Loucy (cell line): ENCODE measurements at regions not wholly inside any gene's neighbourhood (a gene's known extent, or its start where the extent isn't known, plus 50 kb on each side); places are given as distances from the start of the nearest gene placed in this dataset.

Source experiments
- H2AFZ ChIP-seq: fragments of 200-600 bp; sonication (generic); 2 replicates; pipeline ENCODE4 v1.6.0; 2016; ENCODE audit warnings: antibody characterized with exemption, mild to moderate bottlenecking, low read length, moderate library complexity
- H3F3A ChIP-seq: fragments of 200-600 bp; 2 replicates; pipeline ENCODE4 v1.6.0; 2016; ENCODE audit warnings: antibody characterized with exemption, low read depth, mild to moderate bottlenecking
- H3K27me3 ChIP-seq: fragments of 200-600 bp; sonication (generic); 2 replicates; pipeline ENCODE4 v1.6.1; 2014; ENCODE audit warnings: low read length, mild to moderate bottlenecking; ENCODE audit not compliant: insufficient read depth, poor library complexity, severe bottlenecking
- H3K36me3 ChIP-seq: fragments of 200-600 bp; sonication (generic); 2 replicates; pipeline ENCODE4 v1.6.1; 2016; ENCODE audit warnings: low read length; ENCODE audit not compliant: insufficient read depth
- H3K4me1 ChIP-seq: fragments of 200-600 bp; sonication (generic); 2 replicates; pipeline ENCODE4 v1.5.1; 2014; ENCODE audit warnings: low read length, mild to moderate bottlenecking; ENCODE audit not compliant: insufficient read depth, poor library complexity, severe bottlenecking
- H3K4me2 ChIP-seq: fragments of 200-600 bp; sonication (generic); 2 replicates; pipeline ENCODE4 v1.6.0; 2014; ENCODE audit warnings: antibody characterized with exemption, low read length, low read depth, mild to moderate bottlenecking; ENCODE audit not compliant: poor library complexity, severe bottlenecking
- H3K4me3 ChIP-seq: fragments of 200-600 bp; sonication (generic); 2 replicates; pipeline ENCODE4 v1.5.1; 2014; ENCODE audit warnings: low read length, mild to moderate bottlenecking, mixed read lengths; ENCODE audit not compliant: poor library complexity, severe bottlenecking
- H3K79me2 ChIP-seq: fragments of 200-600 bp; sonication (generic); 2 replicates; pipeline ENCODE4 v1.6.1; 2014; ENCODE audit warnings: low read length; ENCODE audit not compliant: insufficient read depth
- H3K9ac ChIP-seq: fragments of 200-600 bp; sonication (generic); 2 replicates; pipeline ENCODE4 v1.6.0; 2014; ENCODE audit warnings: mild to moderate bottlenecking, low read depth, low read length, moderate library complexity; ENCODE audit not compliant: poor library complexity, severe bottlenecking
- H3K9me2 ChIP-seq: fragments of 200-600 bp; sonication (generic); replicated peaks from 2 replicates; pipeline ENCODE4 v1.6.1; 2016; ENCODE audit warnings: low read depth, low read length, mixed read lengths
- H3K9me3 ChIP-seq: fragments of 200-600 bp; sonication (generic); 2 replicates; pipeline ENCODE4 v1.6.1; 2014; ENCODE audit warnings: mild to moderate bottlenecking, antibody characterized with exemption, low read length, low read depth; ENCODE audit not compliant: insufficient read depth
- H4K20me1 ChIP-seq: fragments of 200-600 bp; sonication (generic); 2 replicates; pipeline ENCODE4 v1.6.0; 2014; ENCODE audit warnings: antibody characterized with exemption, low read length, mild to moderate bottlenecking; ENCODE audit not compliant: insufficient read depth, poor library complexity, severe bottlenecking
- EZH2phosphoT487 ChIP-seq: fragments of 200-600 bp; IDR thresholded peaks from 2 replicates; pipeline ENCODE4 v1.6.1; 2018; ENCODE audit warnings: antibody characterized with exemption, mild to moderate bottlenecking, moderate library complexity, borderline replicate concordance
- TF ChIP-seq, protein P1 (sequence below): fragments of 200-600 bp; sonication (generic); conservative IDR thresholded peaks from 2 replicates; pipeline ENCODE4 v1.5.1; 2014; ENCODE audit warnings: mild to moderate bottlenecking, antibody characterized with exemption, low read length

DNA sequence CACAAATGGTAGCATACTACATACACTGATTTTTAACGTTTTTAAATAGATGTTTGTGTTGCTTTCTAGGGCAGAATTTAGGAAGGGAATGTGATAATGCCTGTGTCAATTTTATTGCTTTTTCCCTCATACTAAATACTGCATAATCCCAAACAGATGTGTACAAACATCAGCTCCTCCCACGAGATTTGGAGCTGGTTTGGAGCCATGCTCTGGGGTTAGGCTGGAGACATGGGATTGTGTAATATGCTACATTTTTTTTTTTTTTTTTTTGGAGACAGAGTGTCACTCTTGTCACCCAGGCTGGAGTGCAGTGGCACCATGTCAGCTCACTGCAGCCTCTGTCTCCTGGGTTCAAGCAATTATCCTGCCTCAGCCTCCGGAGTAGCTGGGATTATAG, 80.1 kb downstream of the EBLN2 start:
- H3K79me2 ChIP-seq = no peaks in the 10 kb centered on the region
- H3F3A ChIP-seq = no peaks in the 10 kb centered on the region
- no peaks in the 10 kb centered on the region for H3K9me2 ChIP-seq
- H3K4me3 ChIP-seq = no peak overlapping the region
- H2AFZ ChIP-seq = no peak overlapping the region
- no peak for TF ChIP-seq EZH2phosphoT487
- TF ChIP-seq, protein P1, sequence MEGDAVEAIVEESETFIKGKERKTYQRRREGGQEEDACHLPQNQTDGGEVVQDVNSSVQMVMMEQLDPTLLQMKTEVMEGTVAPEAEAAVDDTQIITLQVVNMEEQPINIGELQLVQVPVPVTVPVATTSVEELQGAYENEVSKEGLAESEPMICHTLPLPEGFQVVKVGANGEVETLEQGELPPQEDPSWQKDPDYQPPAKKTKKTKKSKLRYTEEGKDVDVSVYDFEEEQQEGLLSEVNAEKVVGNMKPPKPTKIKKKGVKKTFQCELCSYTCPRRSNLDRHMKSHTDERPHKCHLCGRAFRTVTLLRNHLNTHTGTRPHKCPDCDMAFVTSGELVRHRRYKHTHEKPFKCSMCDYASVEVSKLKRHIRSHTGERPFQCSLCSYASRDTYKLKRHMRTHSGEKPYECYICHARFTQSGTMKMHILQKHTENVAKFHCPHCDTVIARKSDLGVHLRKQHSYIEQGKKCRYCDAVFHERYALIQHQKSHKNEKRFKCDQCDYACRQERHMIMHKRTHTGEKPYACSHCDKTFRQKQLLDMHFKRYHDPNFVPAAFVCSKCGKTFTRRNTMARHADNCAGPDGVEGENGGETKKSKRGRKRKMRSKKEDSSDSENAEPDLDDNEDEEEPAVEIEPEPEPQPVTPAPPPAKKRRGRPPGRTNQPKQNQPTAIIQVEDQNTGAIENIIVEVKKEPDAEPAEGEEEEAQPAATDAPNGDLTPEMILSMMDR = no peak
- H3K9me3 ChIP-seq = no peaks in the 10 kb centered on the region
- no peaks in the 10 kb centered on the region for H3K4me1 ChIP-seq
- H3K9ac ChIP-seq = no peak overlapping the region
- H3K4me2 ChIP-seq = no peak overlapping the region
- peaks cover 23% of the 10 kb centered on the region for H3K27me3 ChIP-seq
- no peaks in the 10 kb centered on the region for H4K20me1 ChIP-seq
- no peaks in the 10 kb centered on the region for H3K36me3 ChIP-seq

DNA sequence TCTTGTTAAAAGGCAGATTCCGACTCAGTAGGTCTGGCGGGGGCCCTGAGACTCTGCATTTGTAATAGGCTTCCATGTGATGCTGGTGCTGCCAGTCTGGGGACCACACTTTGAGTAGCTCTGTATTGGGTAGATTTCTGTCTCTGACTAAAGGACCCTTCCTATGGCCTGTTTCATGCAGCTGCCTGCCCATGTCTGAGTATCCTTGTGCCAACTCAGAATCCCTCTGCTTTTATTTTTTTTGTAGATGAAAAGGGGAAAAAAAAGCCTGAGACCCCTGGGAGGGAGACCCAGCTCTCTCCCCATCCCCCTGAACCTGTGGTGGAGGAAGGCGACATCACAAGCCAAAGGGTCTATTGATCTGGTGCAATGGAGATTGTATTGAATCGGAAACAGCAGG, 81.9 kb downstream of the EBLN2 start:
- no peak for TF ChIP-seq EZH2phosphoT487
- TF ChIP-seq, protein P1 = no peak
- H2AFZ ChIP-seq = no peak overlapping the region
- no peaks in the 10 kb centered on the region for H3K9me3 ChIP-seq
- no peak overlapping the region for H3K4me2 ChIP-seq
- H3K4me1 ChIP-seq = no peaks in the 10 kb centered on the region
- H3K9ac ChIP-seq = no peak overlapping the region
- no peaks in the 10 kb centered on the region for H3K36me3 ChIP-seq
- no peaks in the 10 kb centered on the region for H3F3A ChIP-seq
- H3K27me3 ChIP-seq = peaks cover 16% of the 10 kb centered on the region
- no peaks in the 10 kb centered on the region for H4K20me1 ChIP-seq
- H3K9me2 ChIP-seq = no peaks in the 10 kb centered on the region
- no peaks in the 10 kb centered on the region for H3K79me2 ChIP-seq
- no peak overlapping the region for H3K4me3 ChIP-seq

DNA sequence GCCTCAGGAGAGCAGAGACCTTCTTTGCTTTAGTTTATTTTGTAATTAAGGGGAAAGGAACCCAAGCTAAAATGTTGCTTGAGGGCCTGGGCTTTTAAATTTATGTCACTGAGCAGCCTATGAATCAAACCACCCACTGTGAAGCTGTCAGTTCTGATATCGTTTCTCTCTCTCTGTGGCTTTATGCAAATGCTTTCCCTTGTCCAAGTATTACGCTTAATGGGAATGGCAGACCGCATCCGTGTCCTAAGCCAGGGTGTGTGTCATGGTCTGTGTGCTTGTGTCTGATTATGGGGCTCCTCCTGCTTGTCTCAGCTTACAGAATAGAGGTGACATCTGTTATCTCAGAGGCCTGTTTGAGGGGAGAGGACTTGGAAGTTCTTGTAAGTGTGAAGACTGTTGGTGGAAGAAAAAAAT, 82.4 kb downstream of the EBLN2 start:
- TF ChIP-seq, protein P1 = no peak
- TF ChIP-seq EZH2phosphoT487 = no peak
- Histone ChIP-seq H3K4me2 (no peak overlapping the region), H3K4me1 (no peaks in the 10 kb centered on the region)

More for the DNA sequence above, 82.4 kb downstream of the EBLN2 start:
- Histone ChIP-seq H4K20me1 (no peaks in the 10 kb centered on the region), H3K36me3 (no peaks in the 10 kb centered on the region), H3K79me2 (no peaks in the 10 kb centered on the region), H3K9me3 (no peaks in the 10 kb centered on the region), H2AFZ (no peak overlapping the region), H3K27me3 (peaks cover 16% of the 10 kb centered on the region), H3K9me2 (no peaks in the 10 kb centered on the region), H3F3A (no peaks in the 10 kb centered on the region), H3K4me3 (no peak overlapping the region), H3K9ac (no peak overlapping the region)
